Activated CD4-positive, CD25-positive, alpha-beta regulatory T cell (primary cell): ENCODE measurements at regions not wholly inside any gene's neighbourhood (a gene's known extent, or its start where the extent isn't known, plus 50 kb on each side); places are given as distances from the start of the nearest gene placed in this dataset.

Experiments used
- DNase-seq, 4 experiments: peaks; one replicate each; lab custom pipeline; 2025; lab: John Stamatoyannopoulos, UW

GRCh38 chr16:26889740-26890139 lies 177.0 kb upstream of the C16orf82 start:
- no peak for DNase-seq

GRCh38 chr16:26898200-26898599 lies 168.5 kb upstream of the C16orf82 start:
- DNase-seq: no peak

GRCh38 chr16:26901196-26901861 lies 165.4 kb upstream of the C16orf82 start:
- DNase-seq: no peak

DNA sequence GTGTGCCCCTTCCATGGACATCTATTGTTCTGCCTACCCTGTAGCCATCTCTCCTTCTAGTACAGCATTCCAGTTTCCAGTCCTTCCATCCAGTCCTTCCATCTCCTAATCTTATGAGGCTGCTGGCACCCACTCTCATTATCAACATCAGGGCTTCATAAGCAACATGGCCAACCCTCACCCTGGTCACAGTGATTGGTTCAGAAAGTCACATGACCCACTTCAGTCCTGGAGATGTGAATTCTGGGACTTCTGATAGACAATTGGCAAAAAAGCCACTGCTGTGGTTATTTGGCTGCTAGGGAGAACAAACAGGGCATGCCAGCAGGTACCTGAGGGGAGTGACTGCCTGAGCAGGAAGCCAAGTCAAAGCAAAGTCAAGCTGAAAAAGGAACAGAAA lies 164.7 kb upstream of the C16orf82 start:
- no peak for DNase-seq

DNA sequence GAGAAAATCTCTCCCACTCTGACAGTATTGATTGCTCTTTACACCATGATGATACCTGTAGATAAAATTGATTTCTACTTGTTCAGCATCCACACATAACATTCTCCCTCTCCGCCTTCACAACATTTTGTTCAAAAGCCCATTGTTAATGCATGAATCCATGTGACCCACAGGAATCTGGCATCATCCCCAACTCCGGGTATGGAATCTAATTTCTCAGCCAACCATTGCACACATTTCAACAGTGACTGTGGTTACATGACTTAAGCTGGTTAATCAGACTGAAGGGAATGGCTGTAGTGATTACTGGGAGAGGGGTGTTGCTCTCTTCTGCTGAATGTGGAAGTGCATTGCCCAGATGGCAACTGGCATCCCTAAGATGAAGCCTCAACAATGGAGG lies 161.4 kb upstream of the C16orf82 start:
- no peak for DNase-seq

GRCh38 chr16:26909623-26910022 lies 157.1 kb upstream of the C16orf82 start:
- DNase-seq: no peak

GRCh38 chr16:26911436-26911835 lies 155.3 kb upstream of the C16orf82 start:
- no peak for DNase-seq

- DNase-seq: no peak
Measured at GRCh38 chr16:26913851-26914250, 152.9 kb upstream of the C16orf82 start.

DNA sequence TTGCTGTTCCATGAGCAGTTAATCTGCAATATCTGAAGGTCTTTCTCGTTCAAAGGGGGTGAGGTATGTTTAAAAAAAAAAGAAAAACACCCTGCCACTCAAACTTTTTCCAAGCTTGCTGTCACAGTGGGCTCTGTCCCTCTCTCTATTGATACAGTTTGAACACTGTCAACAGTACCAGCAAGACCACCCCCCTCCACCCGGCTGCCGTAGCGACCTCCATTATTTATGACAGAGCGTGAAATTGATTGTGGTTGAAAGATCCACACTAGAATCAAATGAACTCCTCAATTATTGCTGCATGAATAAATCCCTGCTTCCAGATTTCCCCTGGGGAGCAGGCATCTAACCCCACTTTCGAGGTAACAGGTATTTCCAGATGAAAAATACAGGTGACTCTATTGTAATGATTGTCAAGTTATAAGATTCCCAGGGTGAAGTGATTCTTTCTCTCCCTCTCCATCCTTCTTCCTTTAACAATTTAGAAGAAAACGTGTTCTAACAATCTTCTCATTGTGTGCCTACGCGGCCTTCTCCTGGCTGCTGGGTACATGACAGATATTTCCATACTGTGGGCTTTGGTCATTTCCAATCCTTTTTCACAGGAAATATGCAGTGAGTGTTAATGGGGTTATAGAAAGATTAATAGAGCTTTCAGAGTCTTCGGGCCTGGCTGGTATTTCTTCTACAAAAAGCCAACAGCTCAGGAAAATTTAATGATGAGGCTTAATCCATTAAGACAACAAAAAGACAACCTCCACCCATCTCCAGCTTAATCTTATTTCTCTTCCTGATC lies 135.7 kb upstream of the C16orf82 start:
- no peak for DNase-seq

DNA sequence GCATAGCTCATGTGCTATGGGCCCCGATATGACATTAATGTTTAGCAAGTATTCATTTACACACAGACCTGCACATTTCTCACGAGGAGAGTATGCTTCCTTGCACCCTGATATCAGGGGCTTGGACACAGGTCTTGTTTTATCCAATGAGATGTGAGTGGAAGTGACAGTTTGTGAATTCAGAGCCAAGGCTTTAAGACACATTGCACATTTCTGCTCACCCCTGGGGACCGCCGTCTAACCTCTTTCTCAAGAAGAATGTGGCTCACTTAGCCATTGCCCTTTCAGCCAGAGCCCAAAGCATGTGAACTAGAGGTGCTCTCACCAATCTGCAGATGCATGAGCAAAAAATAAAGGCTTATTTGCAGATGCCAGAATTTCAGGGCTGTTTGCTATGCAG lies 116.1 kb upstream of the C16orf82 start:
- DNase-seq: no peak

GRCh38 chr16:26951950-26952349 lies 114.8 kb upstream of the C16orf82 start:
- no peak for DNase-seq

GRCh38 chr16:26952411-26952810 lies 114.3 kb upstream of the C16orf82 start:
- no peak for DNase-seq

GRCh38 chr16:26957283-26957859 lies 109.4 kb upstream of the C16orf82 start:
- no peak for DNase-seq

GRCh38 chr16:26959416-26960009 lies 107.2 kb upstream of the C16orf82 start:
- no peak for DNase-seq

GRCh38 chr16:26961459-26961858 lies 105.3 kb upstream of the C16orf82 start:
- DNase-seq: no peak

- DNase-seq: no peak
Measured at GRCh38 chr16:26963109-26963508, 103.6 kb upstream of the C16orf82 start.

GRCh38 chr16:26969589-26970231 lies 97.0 kb upstream of the C16orf82 start:
- DNase-seq: no peak

DNA sequence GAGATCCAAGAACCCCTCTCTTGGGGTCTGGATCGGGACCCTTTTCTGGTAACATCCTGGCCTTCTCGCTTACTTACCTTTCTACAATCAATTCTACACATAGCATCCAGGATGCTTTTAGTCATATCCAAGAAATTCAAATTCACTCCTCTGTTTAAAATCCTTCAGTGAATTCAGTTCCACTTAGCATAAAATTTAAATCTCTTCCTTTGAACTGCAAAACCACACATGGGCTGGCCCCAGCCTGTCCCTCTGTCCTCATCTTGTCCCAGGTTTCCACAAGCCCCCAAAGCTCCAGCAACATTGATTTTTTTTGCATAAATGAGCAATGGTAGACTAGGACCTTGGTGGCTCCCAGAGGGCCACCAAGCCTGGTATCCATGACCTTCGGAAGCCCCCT lies 96.4 kb upstream of the C16orf82 start:
- DNase-seq: no peak

DNA sequence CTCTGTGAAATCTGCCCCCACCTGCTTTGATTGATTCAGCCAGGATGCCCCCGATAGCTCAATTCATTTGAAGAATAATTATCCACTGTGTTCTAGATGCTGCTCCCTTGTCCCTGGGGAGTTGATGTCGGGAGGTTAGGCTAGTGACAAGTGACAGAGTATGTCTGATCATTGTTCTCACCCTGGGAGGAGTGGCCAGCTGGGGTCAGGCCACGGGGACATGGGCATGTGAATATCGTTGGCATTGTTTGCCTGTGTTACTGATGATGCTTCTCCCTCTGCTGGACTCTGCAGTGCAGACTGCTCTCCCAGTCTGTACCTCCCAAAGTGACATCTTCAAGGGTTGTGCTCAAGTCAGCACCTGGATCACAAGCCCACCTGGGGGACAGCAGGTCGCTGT lies 89.9 kb upstream of the C16orf82 start:
- DNase-seq: no peak

DNA sequence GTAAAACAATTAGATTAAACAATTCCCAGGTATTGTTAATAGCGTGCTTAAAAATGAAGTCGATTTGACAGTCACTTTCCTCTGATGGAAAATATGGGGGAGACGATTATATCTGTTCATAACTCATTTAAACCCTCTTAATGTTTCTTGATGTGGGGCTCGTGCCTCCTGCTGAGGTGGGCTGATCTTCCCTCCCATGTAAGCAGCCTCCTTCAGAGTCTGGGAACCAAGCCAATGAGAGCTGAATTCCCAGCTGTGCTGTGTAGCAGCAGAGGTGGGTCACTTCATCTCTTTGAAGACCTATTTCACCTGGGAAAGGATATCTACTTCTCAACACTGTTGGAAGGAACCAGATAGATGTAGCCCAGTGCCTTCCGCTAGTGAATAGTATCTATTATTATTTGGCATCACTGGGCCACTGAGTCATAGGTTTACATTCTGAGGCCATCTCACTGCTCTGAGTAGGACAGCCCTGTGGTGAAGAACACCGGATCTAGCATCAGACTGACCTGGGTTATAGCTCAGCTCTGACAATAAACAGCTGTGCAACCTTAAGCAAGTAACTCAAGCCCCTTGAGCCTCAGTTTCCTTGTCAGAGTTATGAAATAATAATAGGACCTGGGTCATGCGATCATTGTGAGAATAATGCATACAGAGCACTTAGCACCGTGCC lies 85.3 kb upstream of the C16orf82 start:
- DNase-seq: no peak

GRCh38 chr16:26982422-26982821 lies 84.3 kb upstream of the C16orf82 start:
- no peak for DNase-seq

- DNase-seq: no peak
Measured at GRCh38 chr16:26983426-26983825, 83.3 kb upstream of the C16orf82 start.
